Liver (tissue), 7 donors: ENCODE measurements at regions not wholly inside any gene's neighbourhood (a gene's known extent, or its start where the extent isn't known, plus 50 kb on each side); places are given as distances from the start of the nearest gene placed in this dataset.
"Not testable (repeated sequence)": the region's sequence is repeated elsewhere in the genome, so short reads cannot be mapped to it uniquely, and the experiment has no call there.

ENCODE experiments used
- DNase-seq: peaks from one replicate; pipeline ENCODE4 v3.0.0-alpha.2; 2017; ENCODE audit warnings: low spot score
- H3K27ac ChIP-seq, 2 donors: one replicate each; pipeline ENCODE4 v1.7.0; 2013; ENCODE audit warnings: inconsistent platforms in 2 of 2, low read length in 2 of 2, control low read depth in 1 of 2, low read depth in 1 of 2, mild to moderate bottlenecking in 1 of 2
- H3K27me3 ChIP-seq, 4 donors: one replicate each; pipeline versions ENCODE4 v1.6.1 to v1.7.0; 2013; ENCODE audit warnings: low read length in 3 of 4, inconsistent platforms in 1 of 4, mild to moderate bottlenecking in 1 of 4, moderate library complexity in 1 of 4; ENCODE audit not compliant: control insufficient read depth in 4 of 4, insufficient read depth in 4 of 4
- H3K36me3 ChIP-seq, 4 donors: one replicate each; pipeline versions ENCODE4 v1.6.1 to v1.7.0; 2013; ENCODE audit warnings: low read length in 3 of 4, mild to moderate bottlenecking in 3 of 4, low read depth in 1 of 4, moderate library complexity in 1 of 4; ENCODE audit not compliant: control insufficient read depth in 4 of 4, insufficient read depth in 3 of 4
- H3K4me1 ChIP-seq, 4 donors: one replicate each; pipeline versions ENCODE4 v1.6.1 to v1.7.0; 2013; ENCODE audit warnings: low read length in 3 of 4, mild to moderate bottlenecking in 3 of 4, moderate library complexity in 1 of 4; ENCODE audit not compliant: control insufficient read depth in 4 of 4, insufficient read depth in 4 of 4
- H3K4me3 ChIP-seq, 3 donors: one replicate each; pipeline versions ENCODE4 v1.6.1 to v1.7.0; 2013; ENCODE audit warnings: low read length in 3 of 3, control low read depth in 1 of 3, low read depth in 1 of 3, mild to moderate bottlenecking in 1 of 3
- H3K9ac ChIP-seq, 2 donors: one replicate each; pipeline ENCODE4 v1.7.0; 2013; ENCODE audit warnings: low read length in 2 of 2, mild to moderate bottlenecking in 2 of 2, moderate library complexity in 2 of 2, control low read depth in 1 of 2, low read depth in 1 of 2
- H3K9me3 ChIP-seq, 4 donors: one replicate each; pipeline versions ENCODE4 v1.6.1 to v1.7.0; 2013; ENCODE audit warnings: low read length in 3 of 4; ENCODE audit not compliant: control insufficient read depth in 4 of 4
- GABPA ChIP-seq, 2 donors: IDR thresholded peaks in 1 of 2; conservative IDR thresholded peaks in 1 of 2; 2 replicates each; pipeline ENCODE4 v1.6.1; 2016; ENCODE audit warnings: antibody characterized with exemption in 2 of 2, mild to moderate bottlenecking in 1 of 2, moderate library complexity in 1 of 2
- MAX ChIP-seq: IDR thresholded peaks from 2 replicates; pipeline ENCODE4 v1.6.1; 2016; ENCODE audit warnings: antibody characterized with exemption
- YY1 ChIP-seq: IDR thresholded peaks from 2 replicates; pipeline ENCODE4 v1.6.1; 2016; ENCODE audit warnings: antibody characterized with exemption, mild to moderate bottlenecking
- ZBTB33 ChIP-seq: IDR thresholded peaks from 2 replicates; pipeline ENCODE4 v1.6.1; 2016; ENCODE audit warnings: antibody characterized with exemption
- WGBS: extraction: QIAGEN DNeasy Blood & Tissue Kit; methylation state at CpG from one replicate; pipeline ENCODE4 v1.1.7; 2013; 5-methylcytosine and 5-hydroxymethylcytosine counted together
- donor health status: healthy.
- donor health status: healthy.
- donor health status: healthy.
- donor health status: healthy.

GRCh38 chr4:189722324-189723003 lies 218.2 kb upstream of the FRG1 start:
- TF ChIP-seq MAX: peak; percentile 62
- peak; percentile 92 for TF ChIP-seq YY1
- peak; percentile 22 for TF ChIP-seq ZBTB33
- TF ChIP-seq GABPA (IDR thresholded peaks at IDR 0.05 in 1 of 2, conservative IDR thresholded peaks at IDR 0.05 in 1 of 2): peak; percentile 40 to 90
- not testable (repeated sequence) for H3K36me3 ChIP-seq, H3K27me3 ChIP-seq, DNase-seq, H3K9me3 ChIP-seq, H3K4me1 ChIP-seq, H3K9ac ChIP-seq, H3K27ac ChIP-seq
- peak overlapping the region in 2 of 3 donors; percentile 35 to 50 for H3K4me3 ChIP-seq
- 43% methylated on average over 19 of the region's 23 CpGs for WGBS

- H3K4me3 ChIP-seq, H3K27ac ChIP-seq, H3K9ac ChIP-seq, H3K9me3 ChIP-seq, H3K27me3 ChIP-seq, H3K36me3 ChIP-seq, H3K4me1 ChIP-seq, DNase-seq: not testable (repeated sequence)
- 90% methylated on average over 4 of the region's 6 CpGs for WGBS
Measured at GRCh38 chr4:189727982-189728638, 212.6 kb upstream of the FRG1 start.

- not testable (repeated sequence) for DNase-seq, H3K9ac ChIP-seq, H3K27ac ChIP-seq, H3K27me3 ChIP-seq, H3K4me1 ChIP-seq, H3K36me3 ChIP-seq, H3K9me3 ChIP-seq, H3K4me3 ChIP-seq
- 61% methylated on average over 10 of the region's 10 CpGs for WGBS
Measured at GRCh38 chr4:189731989-189732388, 208.7 kb upstream of the FRG1 start.

- not testable (repeated sequence) for H3K27ac ChIP-seq, H3K27me3 ChIP-seq, H3K36me3 ChIP-seq, DNase-seq, H3K4me1 ChIP-seq, H3K4me3 ChIP-seq, H3K9ac ChIP-seq, H3K9me3 ChIP-seq
- WGBS: 75% methylated on average over 5 of the region's 5 CpGs
Measured at GRCh38 chr4:189733507-189733906, 207.2 kb upstream of the FRG1 start.

GRCh38 chr4:189734648-189735267 lies 205.9 kb upstream of the FRG1 start:
- not testable (repeated sequence) for H3K36me3 ChIP-seq, H3K4me1 ChIP-seq, H3K27ac ChIP-seq, H3K27me3 ChIP-seq, H3K9ac ChIP-seq, H3K4me3 ChIP-seq, H3K9me3 ChIP-seq, DNase-seq
- 28% methylated on average over 2 of the region's 2 CpGs for WGBS

GRCh38 chr4:189736656-189737055 lies 204.0 kb upstream of the FRG1 start:
- DNase-seq, H3K4me3 ChIP-seq, H3K36me3 ChIP-seq, H3K27me3 ChIP-seq, H3K9me3 ChIP-seq, H3K4me1 ChIP-seq, H3K27ac ChIP-seq, H3K9ac ChIP-seq: not testable (repeated sequence)
- 86% methylated on average over 4 of the region's 4 CpGs for WGBS

GRCh38 chr4:189740118-189740517 lies 200.6 kb upstream of the FRG1 start:
- WGBS: 75% methylated on average over 7 of the region's 7 CpGs

More at GRCh38 chr4:189740118-189740517, 200.6 kb upstream of the FRG1 start:
- not testable (repeated sequence) for H3K27me3 ChIP-seq, H3K4me3 ChIP-seq, H3K36me3 ChIP-seq, H3K9ac ChIP-seq, DNase-seq, H3K4me1 ChIP-seq, H3K27ac ChIP-seq, H3K9me3 ChIP-seq
